ENCODE measurements at regions not wholly inside any gene's neighbourhood (a gene's known extent, or its start where the extent isn't known, plus 50 kb on each side); places are given as distances from the start of the nearest gene placed in this dataset.

DNA sequence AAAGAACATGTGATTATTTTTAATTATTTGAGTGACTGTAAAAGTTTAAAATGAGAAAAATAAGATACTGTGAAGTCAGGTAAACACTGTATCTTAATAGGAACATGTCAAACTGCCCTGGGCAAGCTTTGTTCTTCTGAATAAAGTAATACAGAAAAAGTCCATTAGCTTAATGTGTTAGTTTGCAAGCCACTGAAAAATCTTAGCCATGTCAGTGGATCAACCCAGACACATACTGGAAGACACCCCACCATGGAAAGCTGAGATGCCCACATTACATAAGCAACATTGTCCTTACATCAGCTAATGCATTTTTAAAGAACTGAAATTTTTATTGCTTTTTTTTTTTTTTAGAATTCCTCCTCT is 155.2 kb downstream of the BBOX1 start:
- Histone ChIP-seq H3K36me3 (ENCODE audit: control insufficient read depth, insufficient read depth, low read length) (no peaks in the 10 kb centered on the region), H3K9me3 (ENCODE audit: control insufficient read depth, insufficient read depth, low read length) (no peaks in the 10 kb centered on the region), H3K27ac (ENCODE audit: low read length) (no peak overlapping the region), H3K27me3 (ENCODE audit: control insufficient read depth, insufficient read depth, low read length) (peaks cover 2% of the 10 kb centered on the region), H3K4me3 (ENCODE audit: low read length) (no peak overlapping the region), H3K4me1 (ENCODE audit: control insufficient read depth, insufficient read depth, low read length) (no peaks in the 10 kb centered on the region)
- H3K4me1 Mint-ChIP-seq = no peaks in the 10 kb centered on the region
- H3K27me3 Mint-ChIP-seq (ENCODE audit: low read depth in 2 of 2) = no peaks in the 10 kb centered on the region
- ATAC-seq = no peak
- TF ChIP-seq, protein P1, sequence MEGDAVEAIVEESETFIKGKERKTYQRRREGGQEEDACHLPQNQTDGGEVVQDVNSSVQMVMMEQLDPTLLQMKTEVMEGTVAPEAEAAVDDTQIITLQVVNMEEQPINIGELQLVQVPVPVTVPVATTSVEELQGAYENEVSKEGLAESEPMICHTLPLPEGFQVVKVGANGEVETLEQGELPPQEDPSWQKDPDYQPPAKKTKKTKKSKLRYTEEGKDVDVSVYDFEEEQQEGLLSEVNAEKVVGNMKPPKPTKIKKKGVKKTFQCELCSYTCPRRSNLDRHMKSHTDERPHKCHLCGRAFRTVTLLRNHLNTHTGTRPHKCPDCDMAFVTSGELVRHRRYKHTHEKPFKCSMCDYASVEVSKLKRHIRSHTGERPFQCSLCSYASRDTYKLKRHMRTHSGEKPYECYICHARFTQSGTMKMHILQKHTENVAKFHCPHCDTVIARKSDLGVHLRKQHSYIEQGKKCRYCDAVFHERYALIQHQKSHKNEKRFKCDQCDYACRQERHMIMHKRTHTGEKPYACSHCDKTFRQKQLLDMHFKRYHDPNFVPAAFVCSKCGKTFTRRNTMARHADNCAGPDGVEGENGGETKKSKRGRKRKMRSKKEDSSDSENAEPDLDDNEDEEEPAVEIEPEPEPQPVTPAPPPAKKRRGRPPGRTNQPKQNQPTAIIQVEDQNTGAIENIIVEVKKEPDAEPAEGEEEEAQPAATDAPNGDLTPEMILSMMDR (IDR thresholded peaks at IDR 0.05) = no peak
- DNase-seq = no peak
- H3K27ac Mint-ChIP-seq = no peak overlapping the region
- intact Hi-C loops (cut with micrococcal nuclease) = no loop called here
- no peak overlapping the region for H3K4me3 Mint-ChIP-seq
- no peaks in the 10 kb centered on the region for H3K9me3 Mint-ChIP-seq
- no peaks in the 10 kb centered on the region for H3K36me3 Mint-ChIP-seq

DNA sequence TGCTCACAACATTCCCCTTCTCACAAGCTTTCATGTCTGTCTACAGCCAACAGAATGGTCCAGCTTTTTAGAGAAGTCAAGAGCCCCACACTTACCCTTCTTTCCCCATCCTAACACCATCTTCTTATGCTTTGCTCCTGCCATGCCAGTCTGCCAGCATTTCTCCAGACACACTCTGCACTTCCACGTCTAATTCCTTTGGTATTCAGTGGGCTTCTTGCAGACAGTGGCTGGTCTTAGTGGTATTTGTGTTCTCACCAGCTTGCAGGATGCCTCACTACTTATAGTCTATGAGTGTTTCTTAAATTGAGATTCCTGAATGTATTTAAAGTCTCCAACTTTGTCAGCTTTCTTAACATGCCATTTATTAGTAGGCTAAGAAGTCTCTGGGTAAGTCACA is 154.4 kb downstream of the BBOX1 start:
- no peak overlapping the region for H3K27ac Mint-ChIP-seq
- H3K4me3 Mint-ChIP-seq = no peak overlapping the region
- no peaks in the 10 kb centered on the region for H3K4me1 ChIP-seq (ENCODE audit: control insufficient read depth, insufficient read depth, low read length)
- WGBS (ENCODE audit: insufficient coverage) = no CpG with 5 or more reads among the region's 1 CpG
- TF ChIP-seq, protein P1 (IDR thresholded peaks at IDR 0.05) = no peak
- H3K36me3 ChIP-seq (ENCODE audit: control insufficient read depth, insufficient read depth, low read length) = no peaks in the 10 kb centered on the region
- DNase-seq = no peak
- intact Hi-C loops (cut with micrococcal nuclease) = no loop called here
- ATAC-seq = no peak
- H3K27me3 ChIP-seq (ENCODE audit: control insufficient read depth, insufficient read depth, low read length) = peaks cover 2% of the 10 kb centered on the region
- no peak overlapping the region for H3K27ac ChIP-seq (ENCODE audit: low read length)
- no peaks in the 10 kb centered on the region for H3K9me3 Mint-ChIP-seq
- no peaks in the 10 kb centered on the region for H3K9me3 ChIP-seq (ENCODE audit: control insufficient read depth, insufficient read depth, low read length)
- H3K36me3 Mint-ChIP-seq = no peaks in the 10 kb centered on the region
- H3K4me3 ChIP-seq (ENCODE audit: low read length) = no peak overlapping the region
- H3K4me1 Mint-ChIP-seq = no peaks in the 10 kb centered on the region
- H3K27me3 Mint-ChIP-seq (ENCODE audit: low read depth in 2 of 2) = peaks cover 0 to 3% of the 10 kb centered on the region in 2 donors

DNA sequence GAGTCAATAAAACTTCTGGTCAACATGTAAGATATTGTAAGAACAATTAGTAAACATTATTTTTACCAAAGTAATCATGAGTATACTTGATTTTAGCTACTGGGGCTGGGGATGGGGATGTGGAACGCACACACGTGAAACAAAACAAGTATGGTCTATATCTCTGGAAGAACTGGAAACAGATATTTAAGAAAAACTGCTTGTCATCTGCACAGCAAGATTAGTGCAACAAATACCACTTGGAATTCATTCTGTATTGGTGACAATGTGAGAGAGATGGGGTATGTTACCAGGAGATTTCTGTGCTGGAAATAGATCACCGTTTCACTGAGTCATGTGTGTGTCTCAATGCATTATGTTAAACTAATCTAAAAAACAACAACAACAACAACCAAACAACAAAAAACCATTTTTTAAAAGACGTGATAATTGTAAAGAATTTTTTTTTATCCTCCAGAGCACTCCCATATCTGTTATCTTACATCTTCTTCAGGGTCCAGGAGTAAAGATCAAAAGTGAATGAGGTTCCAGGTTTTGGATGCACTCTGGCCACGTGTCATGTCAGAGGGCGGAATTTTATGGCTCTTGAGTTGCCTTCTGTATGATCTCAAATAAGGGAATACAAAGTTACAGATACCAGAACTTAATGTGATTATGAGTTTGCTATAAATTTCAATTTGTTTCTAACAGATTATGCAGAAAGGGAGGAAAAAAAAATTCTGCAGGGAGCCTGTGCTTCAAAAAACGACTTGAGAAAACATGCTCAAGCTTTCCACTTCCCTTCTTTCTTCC is 153.0 kb downstream of the BBOX1 start:
- no peaks in the 10 kb centered on the region for H3K36me3 Mint-ChIP-seq
- no peaks in the 10 kb centered on the region for H3K9me3 Mint-ChIP-seq
- no peaks in the 10 kb centered on the region for H3K4me1 Mint-ChIP-seq
- H3K27me3 Mint-ChIP-seq (ENCODE audit: low read depth in 2 of 2) = peaks cover 0 to 6% of the 10 kb centered on the region in 2 donors
- ATAC-seq (no peak), DNase-seq (no peak)
- TF ChIP-seq, protein P1 (IDR thresholded peaks at IDR 0.05) = no peak
- H3K4me1 ChIP-seq (ENCODE audit: control insufficient read depth, insufficient read depth, low read length) = no peaks in the 10 kb centered on the region
- 72% methylated on average over 4 of the region's 7 CpGs for WGBS (ENCODE audit: insufficient coverage)
- no peak overlapping the region for H3K27ac ChIP-seq (ENCODE audit: low read length)
- no peak overlapping the region for H3K27ac Mint-ChIP-seq
- no peak overlapping the region for H3K4me3 ChIP-seq (ENCODE audit: low read length)
- intact Hi-C loops (cut with micrococcal nuclease) = no loop called here
- H3K9me3 ChIP-seq (ENCODE audit: control insufficient read depth, insufficient read depth, low read length) = no peaks in the 10 kb centered on the region
- H3K36me3 ChIP-seq (ENCODE audit: control insufficient read depth, insufficient read depth, low read length) = no peaks in the 10 kb centered on the region
- H3K4me3 Mint-ChIP-seq = no peak overlapping the region
- H3K27me3 ChIP-seq (ENCODE audit: control insufficient read depth, insufficient read depth, low read length) = peaks cover 2% of the 10 kb centered on the region

DNA sequence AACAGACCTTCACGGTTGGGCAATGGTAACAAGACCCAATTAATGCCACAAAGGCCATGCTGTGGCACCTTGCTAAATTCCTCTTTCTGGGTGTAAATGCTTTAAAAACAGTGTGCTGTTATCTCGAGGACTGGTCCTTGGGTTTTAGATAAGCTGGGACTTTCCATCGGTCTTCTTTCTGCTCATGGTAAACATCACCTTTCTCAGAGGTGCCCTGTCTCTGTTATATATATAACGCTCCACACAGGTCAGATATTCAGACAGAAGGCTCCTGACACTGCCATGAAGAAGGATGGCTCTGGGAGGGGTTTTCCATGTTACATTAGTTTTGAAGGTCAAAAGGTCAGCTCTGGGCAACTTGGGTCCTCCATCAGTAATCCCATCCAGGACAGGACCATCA is 151.6 kb downstream of the BBOX1 start:
- Histone ChIP-seq H3K27me3 (ENCODE audit: control insufficient read depth, insufficient read depth, low read length) (peaks cover 2% of the 10 kb centered on the region), H3K4me1 (ENCODE audit: control insufficient read depth, insufficient read depth, low read length) (no peaks in the 10 kb centered on the region), H3K27ac (ENCODE audit: low read length) (no peak overlapping the region), H3K4me3 (ENCODE audit: low read length) (no peak overlapping the region), H3K9me3 (ENCODE audit: control insufficient read depth, insufficient read depth, low read length) (no peaks in the 10 kb centered on the region), H3K36me3 (ENCODE audit: control insufficient read depth, insufficient read depth, low read length) (no peaks in the 10 kb centered on the region)
- DNase-seq (no peak), ATAC-seq (no peak)
- no peak overlapping the region for H3K27ac Mint-ChIP-seq
- WGBS (ENCODE audit: insufficient coverage) = 87% methylated on average over 3 of the region's 4 CpGs
- no peak overlapping the region for H3K4me3 Mint-ChIP-seq
- intact Hi-C loops (cut with micrococcal nuclease) = no loop called here
- H3K27me3 Mint-ChIP-seq (ENCODE audit: low read depth in 2 of 2) = peaks cover 8 to 12% of the 10 kb centered on the region in 2 donors
- H3K9me3 Mint-ChIP-seq = no peaks in the 10 kb centered on the region
- TF ChIP-seq, protein P1 (IDR thresholded peaks at IDR 0.05) = no peak
- H3K36me3 Mint-ChIP-seq = no peaks in the 10 kb centered on the region
- no peaks in the 10 kb centered on the region for H3K4me1 Mint-ChIP-seq
